ENCODE measurements at regions not wholly inside any gene's neighbourhood (a gene's known extent, or its start where the extent isn't known, plus 50 kb on each side); places are given as distances from the start of the nearest gene placed in this dataset.

- no peak for DNase-seq (ENCODE audit: low spot score)
Observed at GRCh38 chr10:111440501-111440900, 363.7 kb downstream of the ADRA2A start.

- no peak for DNase-seq (ENCODE audit: low spot score)
Observed at GRCh38 chr10:111445667-111446066, 368.8 kb downstream of the ADRA2A start.

GRCh38 chr10:111446966-111447365 lies 370.1 kb downstream of the ADRA2A start:
- no peak for DNase-seq (ENCODE audit: low spot score)

- DNase-seq (ENCODE audit: low spot score), result no peak
Observed at GRCh38 chr10:111452153-111452552, 375.3 kb downstream of the ADRA2A start.

GRCh38 chr10:111455776-111456426 lies 379.1 kb downstream of the ADRA2A start:
- DNase-seq (ENCODE audit: low spot score), result no peak

- no peak for DNase-seq (ENCODE audit: low spot score)
Observed at GRCh38 chr10:111458256-111458655, 381.4 kb downstream of the ADRA2A start.

- DNase-seq (ENCODE audit: low spot score), result no peak
Observed at GRCh38 chr10:111459967-111460366, 383.1 kb downstream of the ADRA2A start.

- no peak for DNase-seq (ENCODE audit: low spot score)
Observed at GRCh38 chr10:111472445-111472844, 395.6 kb downstream of the ADRA2A start.

- DNase-seq (ENCODE audit: low spot score), result no peak
Observed at GRCh38 chr10:111473361-111473760, 396.5 kb downstream of the ADRA2A start.

- no peak for DNase-seq (ENCODE audit: low spot score)
Observed at GRCh38 chr10:111474786-111475185, 398.0 kb downstream of the ADRA2A start.

GRCh38 chr10:111475720-111476119 lies 398.9 kb downstream of the ADRA2A start:
- no peak for DNase-seq (ENCODE audit: low spot score)

GRCh38 chr10:111478651-111479050 lies 401.8 kb downstream of the ADRA2A start:
- DNase-seq (ENCODE audit: low spot score), result no peak

- no peak for DNase-seq (ENCODE audit: low spot score)
Observed at GRCh38 chr10:111479966-111480365, 403.1 kb downstream of the ADRA2A start.

GRCh38 chr10:111481261-111481826 lies 404.5 kb downstream of the ADRA2A start:
- DNase-seq (ENCODE audit: low spot score), result no peak

- DNase-seq (ENCODE audit: low spot score), result no peak
Observed at GRCh38 chr10:111481866-111482265, 405.0 kb downstream of the ADRA2A start.

GRCh38 chr10:111482621-111483216 lies 405.9 kb downstream of the ADRA2A start:
- DNase-seq (ENCODE audit: low spot score), result no peak

- no peak for DNase-seq (ENCODE audit: low spot score)
Observed at GRCh38 chr10:111485767-111486166, 408.9 kb downstream of the ADRA2A start.

- no peak for DNase-seq (ENCODE audit: low spot score)
Observed at GRCh38 chr10:111486346-111486745, 409.5 kb downstream of the ADRA2A start.

GRCh38 chr10:111488668-111489067 lies 411.8 kb downstream of the ADRA2A start:
- DNase-seq (ENCODE audit: low spot score), result no peak

GRCh38 chr10:111491154-111491553 lies 414.3 kb downstream of the ADRA2A start:
- no peak for DNase-seq (ENCODE audit: low spot score)

GRCh38 chr10:111493024-111493625 lies 416.3 kb downstream of the ADRA2A start:
- no peak for DNase-seq (ENCODE audit: low spot score)

- no peak for DNase-seq (ENCODE audit: low spot score)
Observed at GRCh38 chr10:111498560-111498959, 421.7 kb downstream of the ADRA2A start.

- no peak for DNase-seq (ENCODE audit: low spot score)
Observed at GRCh38 chr10:111504376-111504775, 427.5 kb downstream of the ADRA2A start.

All from HT-29 (cell line).